Ramos (cell line): ENCODE measurements at regions not wholly inside any gene's neighbourhood (a gene's known extent, or its start where the extent isn't known, plus 50 kb on each side); places are given as distances from the start of the nearest gene placed in this dataset.
"Not testable (repeated sequence)": the region's sequence is repeated elsewhere in the genome, so short reads cannot be mapped to it uniquely, and the experiment has no call there.

ENCODE experiments used
- in situ Hi-C: fragments of 300-500 bp; cut with MboI; formaldehyde crosslinking; loops from one replicate; pipeline ENCODE4 v1.14.3; 2022; ENCODE audit warnings: low sequenced_read_pairs; ENCODE audit not compliant: unreplicated experiment

- in situ Hi-C loops = no loop called here
These were observed 190.2 kb upstream of the NR5A2 start for GRCh38 chr1:199837321-199837720.

DNA sequence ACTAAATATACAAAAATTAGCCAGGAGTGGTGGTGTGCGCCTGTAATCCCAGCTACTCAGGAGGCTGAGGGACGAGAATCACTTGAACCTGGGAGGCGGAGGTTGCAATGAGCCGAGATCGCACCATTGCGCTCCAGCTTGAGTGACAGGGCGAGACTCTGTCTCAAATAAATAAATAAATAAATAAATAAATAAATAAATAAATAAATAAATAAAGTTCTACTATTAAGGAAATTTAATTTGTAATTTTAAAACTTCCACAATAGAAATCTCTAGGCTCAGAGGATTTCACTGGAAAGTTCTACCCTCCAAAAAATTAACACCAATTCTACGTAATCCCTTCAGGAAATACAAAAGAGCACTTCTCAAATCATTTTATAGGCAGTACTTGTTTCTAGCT is 187.9 kb upstream of the NR5A2 start:
- in situ Hi-C loops = not testable (repeated sequence)

- in situ Hi-C loops = not testable (repeated sequence)
These were observed 184.4 kb upstream of the NR5A2 start for GRCh38 chr1:199843096-199843495.

- in situ Hi-C loops = no loop called here
These were observed 183.6 kb upstream of the NR5A2 start for GRCh38 chr1:199843861-199844260.

- in situ Hi-C loops = no loop called here
These were observed 180.5 kb upstream of the NR5A2 start for GRCh38 chr1:199847021-199847420.

DNA sequence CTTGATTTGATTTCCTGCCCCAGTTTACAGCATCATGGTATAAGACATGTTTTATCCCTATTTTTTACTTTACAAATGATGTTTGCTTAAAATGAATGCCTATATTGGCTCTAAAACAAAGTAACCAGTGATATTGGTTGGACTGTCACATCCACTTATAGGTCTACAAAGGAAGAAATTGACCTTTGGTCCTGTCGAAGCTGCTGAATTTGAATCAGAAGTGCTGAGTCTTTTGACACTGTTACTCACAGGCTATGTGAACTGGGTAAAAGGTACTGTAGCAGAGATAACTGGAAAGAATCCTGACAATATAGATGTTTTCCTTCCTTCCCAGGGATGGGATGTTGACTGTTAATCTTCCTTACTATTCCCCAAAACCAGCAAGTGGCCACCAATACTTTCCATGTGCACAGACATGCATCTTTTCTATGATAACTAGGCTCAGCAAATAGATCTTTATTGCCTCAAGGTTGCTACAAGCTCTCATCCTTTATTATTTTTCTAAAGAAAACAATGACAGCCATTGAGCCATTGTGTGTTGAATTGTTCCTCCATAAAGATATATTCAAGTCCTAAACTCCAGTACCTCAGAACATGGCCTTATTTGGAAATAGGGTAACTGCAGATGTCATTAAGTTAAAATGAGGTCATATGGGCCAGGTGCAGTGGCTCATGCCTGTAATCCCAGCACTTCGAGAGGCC is 175.9 kb upstream of the NR5A2 start:
- in situ Hi-C loops = no loop called here

- in situ Hi-C loops = no loop called here
These were observed 172.7 kb upstream of the NR5A2 start for GRCh38 chr1:199854686-199855321.

- in situ Hi-C loops = no loop called here
These were observed 171.9 kb upstream of the NR5A2 start for GRCh38 chr1:199855580-199855979.

GRCh38 chr1:199856216-199856780 is 171.2 kb upstream of the NR5A2 start:
- in situ Hi-C loops = no loop called here

DNA sequence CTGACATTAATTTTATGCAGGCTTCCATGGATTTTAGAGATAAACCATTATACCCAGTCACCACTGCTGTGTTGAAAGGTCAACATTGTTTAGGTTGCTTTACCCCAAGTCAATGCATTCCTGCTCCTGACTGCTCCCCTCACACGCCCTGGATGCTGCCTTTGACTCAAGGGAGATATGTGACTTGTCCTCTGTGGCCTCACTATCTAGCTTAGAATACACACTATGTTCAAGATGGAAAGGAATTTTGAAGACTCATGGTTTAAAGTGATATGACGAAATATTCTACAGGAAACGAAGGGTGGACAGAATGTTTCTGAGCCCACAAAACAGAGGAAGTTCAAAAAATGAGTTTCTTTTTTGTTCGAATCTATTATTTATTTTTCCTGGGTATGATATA is 170.4 kb upstream of the NR5A2 start:
- in situ Hi-C loops = no loop called here

GRCh38 chr1:199857516-199857915 is 170.0 kb upstream of the NR5A2 start:
- in situ Hi-C loops = no loop called here

- in situ Hi-C loops = no loop called here
These were observed 169.3 kb upstream of the NR5A2 start for GRCh38 chr1:199858171-199858570.

- in situ Hi-C loops = no loop called here
These were observed 168.7 kb upstream of the NR5A2 start for GRCh38 chr1:199858856-199859255.

- in situ Hi-C loops = no loop called here
These were observed 168.0 kb upstream of the NR5A2 start for GRCh38 chr1:199859491-199859933.

DNA sequence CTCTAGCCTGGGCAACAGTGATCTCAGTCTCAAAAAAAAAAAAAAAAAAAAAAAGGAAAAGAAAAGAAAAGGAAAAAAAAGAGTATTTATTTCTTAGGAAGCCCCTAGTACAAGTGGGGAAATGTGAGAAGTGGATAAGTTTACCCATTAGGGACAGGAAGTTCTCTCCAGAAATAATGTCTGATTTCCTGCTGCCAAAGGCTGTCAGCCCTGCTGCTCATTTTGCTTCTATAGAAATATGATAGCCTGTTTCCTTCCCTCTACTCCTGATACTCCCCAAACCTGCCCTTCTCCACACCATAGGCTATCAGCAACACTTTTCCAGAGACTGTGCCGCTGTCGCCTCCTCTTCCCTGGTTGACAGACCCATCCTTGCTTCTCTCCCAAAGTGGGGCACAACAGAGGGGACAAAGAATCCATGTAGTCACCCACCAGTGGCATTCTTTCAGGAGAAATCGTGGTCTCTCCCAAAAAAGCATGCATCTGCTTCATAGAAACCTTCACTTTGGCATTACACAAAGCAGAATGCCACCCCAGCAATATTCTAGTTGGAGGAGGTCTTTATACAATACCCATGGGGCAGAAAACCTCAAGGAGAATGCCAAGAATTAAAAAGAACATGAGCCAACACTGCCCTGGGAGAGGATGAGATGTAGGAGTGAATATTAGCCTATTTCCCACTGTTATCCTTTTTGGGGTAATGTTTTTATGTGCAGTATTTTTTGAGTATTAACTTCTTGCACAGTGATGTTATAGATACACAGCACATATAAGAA is 166.3 kb upstream of the NR5A2 start:
- in situ Hi-C loops = no loop called here

- in situ Hi-C loops = no loop called here
These were observed 165.5 kb upstream of the NR5A2 start for GRCh38 chr1:199862047-199862446.

DNA sequence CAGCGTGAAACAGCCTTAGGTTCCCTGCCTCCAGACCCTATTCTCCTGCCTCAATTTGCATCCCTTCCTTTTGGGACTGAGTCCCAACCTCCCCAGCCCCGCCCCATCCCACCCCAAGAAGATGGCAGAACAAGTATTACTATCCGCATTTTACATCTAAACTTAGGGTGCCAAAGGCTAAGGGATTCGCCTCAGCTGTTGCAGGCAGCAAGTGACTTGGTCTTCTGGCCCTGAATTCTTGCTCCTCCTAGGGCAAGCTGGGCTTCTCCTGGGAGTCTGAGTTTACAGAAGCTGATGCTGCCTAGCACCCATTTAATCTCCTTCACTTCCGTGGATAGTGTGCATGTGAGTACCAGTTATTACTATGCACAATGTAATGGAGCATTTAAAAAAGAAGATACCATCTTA is 161.3 kb upstream of the NR5A2 start:
- in situ Hi-C loops = no loop called here

DNA sequence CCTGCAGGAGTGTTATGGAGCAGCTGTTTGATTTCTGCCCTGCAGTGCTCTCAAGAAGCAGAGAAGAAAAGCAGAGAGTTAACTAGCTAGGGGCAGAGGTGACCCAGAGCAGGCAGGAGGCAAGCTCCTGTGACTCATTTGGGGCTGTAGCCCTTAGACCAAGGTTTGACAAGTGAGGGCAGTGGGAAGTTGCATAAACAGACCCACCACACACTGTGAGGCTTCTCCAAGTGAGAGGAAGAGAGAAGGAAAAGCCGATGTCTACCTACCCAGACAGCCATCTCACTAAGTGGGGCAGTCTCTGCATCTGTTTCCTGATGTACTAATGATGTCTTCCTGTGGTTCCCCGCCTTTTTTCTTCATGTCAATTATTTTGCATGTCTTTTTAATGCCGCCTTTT is 159.9 kb upstream of the NR5A2 start:
- in situ Hi-C loops = no loop called here

DNA sequence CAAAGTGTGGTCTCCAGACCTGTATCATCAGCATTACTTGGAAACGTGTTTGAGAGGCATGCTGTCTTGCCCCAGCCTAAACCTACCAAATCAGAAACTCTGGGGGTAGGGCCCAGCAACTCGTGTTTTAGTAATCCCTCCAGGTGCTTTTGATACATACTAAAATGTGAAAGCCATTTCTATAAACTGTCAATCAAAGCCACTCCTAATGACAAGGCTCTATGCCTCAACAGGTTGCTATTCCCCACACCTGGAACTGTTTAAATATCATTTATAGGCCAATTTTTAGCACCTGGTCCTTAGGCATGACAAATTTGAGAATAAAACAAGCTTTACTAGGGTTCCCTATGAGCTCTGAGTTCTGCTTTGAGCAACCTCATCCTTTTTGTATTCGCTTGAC is 158.7 kb upstream of the NR5A2 start:
- in situ Hi-C loops = no loop called here

DNA sequence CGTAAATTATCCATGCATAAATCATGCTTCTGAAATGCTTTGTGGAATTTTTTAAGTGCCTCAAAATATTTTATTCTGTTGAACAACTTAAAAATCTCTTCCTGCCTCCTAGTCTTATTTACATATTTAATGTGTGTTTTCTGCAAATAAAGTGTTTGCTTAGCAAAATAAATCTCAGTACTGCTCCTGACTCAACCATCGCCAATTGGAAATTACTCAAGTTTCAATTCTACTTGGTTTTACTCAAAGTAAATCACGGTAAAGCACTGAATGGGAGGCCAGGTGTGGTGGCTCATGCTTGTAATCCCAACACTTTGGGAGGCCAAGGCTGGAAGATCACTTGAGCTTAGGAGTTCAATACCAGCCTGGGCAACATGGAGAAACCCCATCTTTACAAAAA is 152.2 kb upstream of the NR5A2 start:
- in situ Hi-C loops = no loop called here

- in situ Hi-C loops = no loop called here
These were observed 151.7 kb upstream of the NR5A2 start for GRCh38 chr1:199875856-199876255.
